Colonic mucosa (tissue), 4 donors: ENCODE measurements at regions not wholly inside any gene's neighbourhood (a gene's known extent, or its start where the extent isn't known, plus 50 kb on each side); places are given as distances from the start of the nearest gene placed in this dataset.

Experiments
- DNase-seq: peaks from one replicate; pipeline ENCODE4 v3.0.0-alpha.2; 2020
- H3K27ac ChIP-seq: fragments of 200-600 bp; one replicate; pipeline ENCODE4 v1.8.0; 2021
- H3K27me3 ChIP-seq: fragments of 200-600 bp; one replicate; pipeline ENCODE4 v1.8.0; 2021
- H3K36me3 ChIP-seq: fragments of 200-600 bp; one replicate; pipeline ENCODE4 v1.8.0; 2021
- H3K4me1 ChIP-seq: fragments of 200-600 bp; one replicate; pipeline ENCODE4 v1.8.0; 2021; ENCODE audit warnings: mild to moderate bottlenecking
- H3K4me3 ChIP-seq: fragments of 200-600 bp; one replicate; pipeline ENCODE4 v1.8.0; 2021
- H3K9ac ChIP-seq, 2 donors: one replicate each; pipeline ENCODE4 v1.7.0; 2013; ENCODE audit warnings: control low read depth in 2 of 2, low read depth in 2 of 2, low read length in 2 of 2
- H3K9me3 ChIP-seq: fragments of 200-600 bp; one replicate; pipeline ENCODE4 v1.8.0; 2021
- intact Hi-C: fragments of 100-400 bp; cut with DNase I; formaldehyde crosslinking; loops from one replicate; pipeline ENCODE4 v1.14.1; 2022
- TF ChIP-seq, protein P1 (sequence below): fragments of 200-600 bp; IDR thresholded peaks from one replicate; pipeline ENCODE4 v1.8.0; 2022; ENCODE audit warnings: antibody characterized with exemption, mild to moderate bottlenecking
- donor health status: healthy.
- donor health status: DM: no; HTN: no; CAD: no.
- donor health status: DM: no; HTN: no; CAD: no.

DNA sequence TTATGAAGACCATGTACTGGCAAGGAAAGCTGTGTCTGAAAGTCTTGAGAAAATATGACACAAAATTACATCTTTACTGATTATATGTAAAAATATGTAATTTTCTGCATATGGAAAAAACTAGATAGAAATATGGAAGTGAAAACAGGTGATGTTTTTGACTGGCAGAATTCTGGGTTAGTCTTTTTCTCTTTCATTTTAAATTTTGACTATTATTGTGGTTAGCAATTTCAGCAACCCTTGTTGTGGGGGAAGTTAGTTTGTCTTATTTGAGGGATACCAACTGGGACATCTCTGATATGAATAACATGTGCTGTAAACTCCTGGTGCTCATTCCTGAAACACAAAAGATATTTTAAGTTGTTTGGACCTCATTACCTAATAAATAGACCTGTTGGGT lies 49.9 kb upstream of the CPEB2 start:
- intact Hi-C loops = no loop called here
- no peak overlapping the region for H3K4me3 ChIP-seq
- H3K27ac ChIP-seq = no peak overlapping the region
- TF ChIP-seq, protein P1, sequence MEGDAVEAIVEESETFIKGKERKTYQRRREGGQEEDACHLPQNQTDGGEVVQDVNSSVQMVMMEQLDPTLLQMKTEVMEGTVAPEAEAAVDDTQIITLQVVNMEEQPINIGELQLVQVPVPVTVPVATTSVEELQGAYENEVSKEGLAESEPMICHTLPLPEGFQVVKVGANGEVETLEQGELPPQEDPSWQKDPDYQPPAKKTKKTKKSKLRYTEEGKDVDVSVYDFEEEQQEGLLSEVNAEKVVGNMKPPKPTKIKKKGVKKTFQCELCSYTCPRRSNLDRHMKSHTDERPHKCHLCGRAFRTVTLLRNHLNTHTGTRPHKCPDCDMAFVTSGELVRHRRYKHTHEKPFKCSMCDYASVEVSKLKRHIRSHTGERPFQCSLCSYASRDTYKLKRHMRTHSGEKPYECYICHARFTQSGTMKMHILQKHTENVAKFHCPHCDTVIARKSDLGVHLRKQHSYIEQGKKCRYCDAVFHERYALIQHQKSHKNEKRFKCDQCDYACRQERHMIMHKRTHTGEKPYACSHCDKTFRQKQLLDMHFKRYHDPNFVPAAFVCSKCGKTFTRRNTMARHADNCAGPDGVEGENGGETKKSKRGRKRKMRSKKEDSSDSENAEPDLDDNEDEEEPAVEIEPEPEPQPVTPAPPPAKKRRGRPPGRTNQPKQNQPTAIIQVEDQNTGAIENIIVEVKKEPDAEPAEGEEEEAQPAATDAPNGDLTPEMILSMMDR = no peak
- no peaks in the 10 kb centered on the region for H3K4me1 ChIP-seq
- no peaks in the 10 kb centered on the region for H3K27me3 ChIP-seq
- H3K9ac ChIP-seq = no peak overlapping the region
- DNase-seq = no peak
- no peaks in the 10 kb centered on the region for H3K9me3 ChIP-seq
- no peaks in the 10 kb centered on the region for H3K36me3 ChIP-seq
